Right lobe of liver (tissue), 4 donors: ENCODE measurements at regions not wholly inside any gene's neighbourhood (a gene's known extent, or its start where the extent isn't known, plus 50 kb on each side); places are given as distances from the start of the nearest gene placed in this dataset.

ENCODE experiments used
- CTCF ChIP-seq, 4 donors: fragments of 200-600 bp in 3 of 4; fragments of 450-650 bp in 1 of 4; IDR thresholded peaks; one replicate each; pipeline versions ENCODE4 v1.5.1 to v1.8.0; 2016 to 2022; ENCODE audit warnings: antibody characterized with exemption in 4 of 4, mild to moderate bottlenecking in 2 of 4
- POLR2A ChIP-seq: fragments of 450-650 bp; IDR thresholded peaks from one replicate; pipeline ENCODE4 v1.6.1; 2017; ENCODE audit warnings: antibody characterized with exemption, mild to moderate bottlenecking
- donor health status: DM: no; HTN: no; CAD: no.
- donor health status: DM: no; HTN: no; CAD: no.
- donor health status: DM: no; HTN: yes; CAD: no.

- TF ChIP-seq POLR2A (no peak), CTCF (IDR thresholded peaks at IDR 0.05) (no peak)
These were observed 491.0 kb upstream of the KIRREL3 start for GRCh38 chr11:127491589-127491988.
